Keratinocyte (primary cell): ENCODE measurements at regions not wholly inside any gene's neighbourhood (a gene's known extent, or its start where the extent isn't known, plus 50 kb on each side); places are given as distances from the start of the nearest gene placed in this dataset.

Experiments
- DNase-seq: peaks from one replicate; pipeline ENCODE4 v3.0.0-alpha.2; 2011; ENCODE audit warnings: low read depth, missing footprints, low spot score
- FAIRE-seq: peaks from 2 replicates; lab custom pipeline; 2011; peaks lifted over from hg19 to GRCh38; lab: Jason Lieb, UNC
- H2AFZ ChIP-seq: 2 replicates; pipeline ENCODE4 v1.6.0; 2012; ENCODE audit warnings: low read length, control low read depth, inconsistent platforms; ENCODE audit not compliant: control insufficient read depth
- H3K27ac ChIP-seq: 2 replicates; pipeline ENCODE4 v1.5.1; 2011; ENCODE audit warnings: low read length; ENCODE audit not compliant: control insufficient read depth, insufficient read depth
- H3K27me3 ChIP-seq: 3 replicates; pipeline ENCODE4 v1.6.0; 2011; ENCODE audit warnings: low read length; ENCODE audit not compliant: control insufficient read depth, insufficient read depth; ENCODE audit errors: extremely low read depth
- H3K36me3 ChIP-seq, 2 experiments: 2 replicates in 1 of 2; 3 replicates in 1 of 2; pipeline ENCODE4 v1.5.1; 2011; ENCODE audit warnings: low read length in 2 of 2, mild to moderate bottlenecking in 1 of 2; ENCODE audit not compliant: control insufficient read depth in 2 of 2, insufficient read depth in 2 of 2; ENCODE audit errors: extremely low read depth in 1 of 2
- H3K4me1 ChIP-seq: 3 replicates; pipeline ENCODE4 v1.5.1; 2011; ENCODE audit warnings: low read length; ENCODE audit not compliant: control insufficient read depth, insufficient read depth; ENCODE audit errors: extremely low read depth
- H3K4me2 ChIP-seq: 3 replicates; pipeline ENCODE4 v1.6.0; 2011; ENCODE audit warnings: low read depth, low read length; ENCODE audit not compliant: control insufficient read depth, insufficient read depth; ENCODE audit errors: extremely low read depth
- H3K4me3 ChIP-seq, 3 experiments: fragments of 200-600 bp in 1 of 3; sonication (generic) in 1 of 3; 2 replicates in 2 of 3; 3 replicates in 1 of 3; pipeline ENCODE4 v1.5.1; 2011 to 2016; ENCODE audit warnings: low read length in 3 of 3, mild to moderate bottlenecking in 3 of 3, control low read depth in 2 of 3, inconsistent platforms in 1 of 3, low read depth in 1 of 3, mixed read lengths in 1 of 3, mixed run types in 1 of 3, moderate library complexity in 1 of 3; ENCODE audit not compliant: control insufficient read depth in 2 of 3, insufficient read depth in 2 of 3; ENCODE audit errors: extremely low read depth in 1 of 3
- H3K79me2 ChIP-seq: 2 replicates; pipeline ENCODE4 v1.6.0; 2012; ENCODE audit warnings: low read length; ENCODE audit not compliant: control insufficient read depth, insufficient read depth
- H3K9ac ChIP-seq: 3 replicates; pipeline ENCODE4 v1.6.0; 2011; ENCODE audit warnings: low read length; ENCODE audit not compliant: control insufficient read depth, insufficient read depth; ENCODE audit errors: extremely low read depth
- H3K9me1 ChIP-seq: 3 replicates; pipeline ENCODE4 v1.6.0; 2011; ENCODE audit warnings: low read length; ENCODE audit not compliant: control insufficient read depth, insufficient read depth; ENCODE audit errors: extremely low read depth
- H3K9me3 ChIP-seq: 2 replicates; pipeline ENCODE4 v1.5.1; 2012; ENCODE audit warnings: low read depth, low read length; ENCODE audit not compliant: control insufficient read depth
- H4K20me1 ChIP-seq: 3 replicates; pipeline ENCODE4 v1.6.0; 2011; ENCODE audit warnings: low read length; ENCODE audit not compliant: control insufficient read depth, insufficient read depth; ENCODE audit errors: extremely low read depth
- EZH2 ChIP-seq: IDR thresholded peaks from one replicate; pipeline ENCODE4 v1.6.1; 2012; ENCODE audit warnings: inconsistent platforms, mild to moderate bottlenecking, low read length, moderate library complexity
- dilution Hi-C: fragments of 300-500 bp; cut with MboI; formaldehyde crosslinking; loops from one replicate; pipeline ENCODE4 v1.7.0; 2020; ENCODE audit warnings: low sequenced_read_pairs; ENCODE audit not compliant: extremely low pct_ligation_motif_present
- TF ChIP-seq, protein P1 (sequence below), 3 experiments: IDR thresholded peaks in 1 of 3; conservative IDR thresholded peaks in 1 of 3; optimal IDR thresholded peaks in 1 of 3; 2 replicates in 2 of 3; 3 replicates in 1 of 3; pipeline versions ENCODE3 to v1.5.1; 2011; ENCODE audit warnings: low read length in 3 of 3, mild to moderate bottlenecking in 3 of 3, moderate library complexity in 2 of 3, control low read depth in 1 of 3, inconsistent platforms in 1 of 3; ENCODE audit not compliant: insufficient read depth in 2 of 3; ENCODE audit errors: extremely low read depth in 1 of 3

DNA sequence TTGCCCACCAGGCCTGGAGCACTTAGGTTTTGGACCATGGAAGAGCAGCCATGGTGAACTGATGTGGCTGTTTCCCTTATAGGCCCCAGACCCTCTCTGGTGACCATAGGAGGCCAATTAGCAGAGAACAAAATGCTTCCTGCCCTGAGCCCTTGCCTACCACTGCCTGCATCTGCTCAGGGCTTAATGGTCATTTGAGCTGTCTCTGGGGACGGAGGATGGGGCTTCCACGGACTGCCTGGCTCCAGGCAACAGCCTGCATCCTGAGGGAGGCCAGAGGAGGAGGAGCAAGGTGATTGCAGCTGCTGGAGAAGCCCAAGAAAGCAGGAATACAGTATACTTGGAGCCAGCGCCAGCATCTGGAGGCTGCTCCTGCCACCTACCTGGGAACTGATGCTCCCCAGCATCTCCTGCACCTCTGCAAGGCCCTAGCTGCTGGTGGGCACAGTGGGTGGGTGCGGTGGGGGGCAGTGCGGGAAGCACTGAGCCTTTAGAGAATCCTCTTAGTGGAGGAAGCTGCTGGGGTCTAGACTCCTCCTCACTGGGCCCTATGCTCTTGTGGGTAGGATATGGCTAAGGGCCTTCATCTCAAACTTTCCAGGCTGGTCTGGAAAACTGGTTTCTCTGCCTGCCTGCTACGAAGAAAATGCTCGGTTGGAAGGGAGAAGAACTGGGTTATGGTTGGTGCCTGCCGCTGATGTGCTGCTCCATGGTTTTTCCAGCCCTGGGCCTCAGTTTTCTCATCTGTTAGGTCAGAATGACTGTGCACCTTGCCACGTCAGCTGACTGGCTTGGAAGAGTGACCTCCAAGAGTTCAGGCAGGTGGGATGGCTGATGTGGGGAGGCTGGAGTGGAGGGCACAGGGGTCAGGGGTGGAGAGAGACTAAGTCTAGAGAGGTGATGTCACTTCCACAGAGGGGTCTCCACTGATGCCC, 158.8 kb upstream of the PJA1 start:
- Histone ChIP-seq H3K27me3 (no peaks in the 10 kb centered on the region), H3K27ac (no peak overlapping the region), H3K9ac (no peak overlapping the region), H2AFZ (no peak overlapping the region), H3K9me3 (no peaks in the 10 kb centered on the region), H3K36me3 (no peaks in the 10 kb centered on the region), H3K4me2 (no peak overlapping the region), H3K4me1 (peaks cover 10% of the 10 kb centered on the region), H3K9me1 (no peaks in the 10 kb centered on the region), H3K79me2 (no peaks in the 10 kb centered on the region), H4K20me1 (no peaks in the 10 kb centered on the region), H3K4me3 (no peak overlapping the region)
- FAIRE-seq (no peak), DNase-seq (no peak)
- TF ChIP-seq EZH2, result no peak
- TF ChIP-seq, protein P1, sequence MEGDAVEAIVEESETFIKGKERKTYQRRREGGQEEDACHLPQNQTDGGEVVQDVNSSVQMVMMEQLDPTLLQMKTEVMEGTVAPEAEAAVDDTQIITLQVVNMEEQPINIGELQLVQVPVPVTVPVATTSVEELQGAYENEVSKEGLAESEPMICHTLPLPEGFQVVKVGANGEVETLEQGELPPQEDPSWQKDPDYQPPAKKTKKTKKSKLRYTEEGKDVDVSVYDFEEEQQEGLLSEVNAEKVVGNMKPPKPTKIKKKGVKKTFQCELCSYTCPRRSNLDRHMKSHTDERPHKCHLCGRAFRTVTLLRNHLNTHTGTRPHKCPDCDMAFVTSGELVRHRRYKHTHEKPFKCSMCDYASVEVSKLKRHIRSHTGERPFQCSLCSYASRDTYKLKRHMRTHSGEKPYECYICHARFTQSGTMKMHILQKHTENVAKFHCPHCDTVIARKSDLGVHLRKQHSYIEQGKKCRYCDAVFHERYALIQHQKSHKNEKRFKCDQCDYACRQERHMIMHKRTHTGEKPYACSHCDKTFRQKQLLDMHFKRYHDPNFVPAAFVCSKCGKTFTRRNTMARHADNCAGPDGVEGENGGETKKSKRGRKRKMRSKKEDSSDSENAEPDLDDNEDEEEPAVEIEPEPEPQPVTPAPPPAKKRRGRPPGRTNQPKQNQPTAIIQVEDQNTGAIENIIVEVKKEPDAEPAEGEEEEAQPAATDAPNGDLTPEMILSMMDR (optimal IDR thresholded peaks at IDR 0.05 in 1 of 3, IDR thresholded peaks at IDR 0.05 in 1 of 3, conservative IDR thresholded peaks at IDR 0.05 in 1 of 3; ENCODE audit: extremely low read depth in 1 of 3, insufficient read depth in 2 of 3, low read length in 3 of 3), result no peak
- dilution Hi-C loops, result no loop called here

DNA sequence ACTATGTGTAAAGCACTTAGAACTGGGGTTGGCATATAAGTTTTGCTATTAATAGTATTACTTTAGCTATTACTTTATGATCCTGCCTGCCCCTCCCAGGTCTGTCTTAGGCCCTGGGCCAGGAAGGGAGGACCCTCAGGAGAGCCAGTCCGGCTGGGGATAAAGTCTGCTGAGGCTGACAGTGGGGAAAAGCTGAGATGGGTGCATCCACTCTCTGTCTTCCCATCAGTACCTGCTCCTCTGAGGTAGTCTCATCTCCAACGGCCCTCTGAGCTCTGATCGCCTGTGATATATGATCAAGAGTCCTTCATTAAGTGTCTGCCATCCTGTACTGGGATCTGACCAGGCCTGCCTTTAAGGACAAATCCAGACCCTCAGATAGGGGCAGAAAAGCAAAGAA, 156.5 kb upstream of the PJA1 start:
- Histone ChIP-seq H3K9me1 (no peaks in the 10 kb centered on the region), H3K4me1 (peaks cover 11% of the 10 kb centered on the region), H3K36me3 (no peaks in the 10 kb centered on the region), H3K27ac (no peak overlapping the region), H3K27me3 (no peaks in the 10 kb centered on the region), H2AFZ (no peak overlapping the region), H4K20me1 (no peaks in the 10 kb centered on the region), H3K79me2 (no peaks in the 10 kb centered on the region), H3K4me2 (no peak overlapping the region), H3K4me3 (no peak overlapping the region), H3K9me3 (no peaks in the 10 kb centered on the region), H3K9ac (no peak overlapping the region)
- no peak for FAIRE-seq
- DNase-seq, result no peak
- dilution Hi-C loops, result no loop called here
- no peak for TF ChIP-seq EZH2
- TF ChIP-seq, protein P1 (optimal IDR thresholded peaks at IDR 0.05 in 1 of 3, IDR thresholded peaks at IDR 0.05 in 1 of 3, conservative IDR thresholded peaks at IDR 0.05 in 1 of 3; ENCODE audit: extremely low read depth in 1 of 3, insufficient read depth in 2 of 3, low read length in 3 of 3), result no peak
